LNCaP clone FGC (cell line): ENCODE measurements at regions not wholly inside any gene's neighbourhood (a gene's known extent, or its start where the extent isn't known, plus 50 kb on each side); places are given as distances from the start of the nearest gene placed in this dataset.

Experiments used
- DNase-seq: peaks from one replicate; pipeline ENCODE4 v3.0.0-alpha.2; 2011; ENCODE audit warnings: low read depth
- H3K4me3 ChIP-seq: 2 replicates; pipeline ENCODE4 v1.5.1; 2011; ENCODE audit warnings: mild to moderate bottlenecking, low read depth, low read length, control low read depth
- TF ChIP-seq, protein P1 (sequence below): IDR thresholded peaks from 2 replicates; pipeline ENCODE4 v1.5.1; 2012; ENCODE audit warnings: mild to moderate bottlenecking; ENCODE audit not compliant: control insufficient read depth, insufficient read depth; ENCODE audit errors: extremely low read depth

DNA sequence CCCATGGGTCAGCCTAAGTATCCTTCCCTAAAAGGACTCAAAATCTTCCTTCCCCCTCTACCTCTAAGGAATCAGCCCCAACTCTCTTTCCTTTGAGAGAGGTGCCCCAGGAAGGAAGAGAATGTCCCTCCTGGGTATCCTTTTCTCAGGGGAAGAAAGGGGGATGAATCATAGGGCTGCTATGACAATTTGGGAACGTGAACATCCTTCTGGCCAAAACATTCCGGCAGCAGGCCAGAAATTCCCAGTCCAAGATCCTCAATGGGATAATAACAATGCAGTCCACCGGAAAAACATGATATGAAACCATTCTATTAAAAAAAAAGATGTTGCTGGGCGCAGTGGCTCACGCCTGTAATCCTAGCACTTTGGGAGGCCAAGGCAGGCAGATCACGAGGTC lies 50.8 kb upstream of the CACNA2D3 start:
- H3K4me3 ChIP-seq, result no peak overlapping the region
- TF ChIP-seq, protein P1, sequence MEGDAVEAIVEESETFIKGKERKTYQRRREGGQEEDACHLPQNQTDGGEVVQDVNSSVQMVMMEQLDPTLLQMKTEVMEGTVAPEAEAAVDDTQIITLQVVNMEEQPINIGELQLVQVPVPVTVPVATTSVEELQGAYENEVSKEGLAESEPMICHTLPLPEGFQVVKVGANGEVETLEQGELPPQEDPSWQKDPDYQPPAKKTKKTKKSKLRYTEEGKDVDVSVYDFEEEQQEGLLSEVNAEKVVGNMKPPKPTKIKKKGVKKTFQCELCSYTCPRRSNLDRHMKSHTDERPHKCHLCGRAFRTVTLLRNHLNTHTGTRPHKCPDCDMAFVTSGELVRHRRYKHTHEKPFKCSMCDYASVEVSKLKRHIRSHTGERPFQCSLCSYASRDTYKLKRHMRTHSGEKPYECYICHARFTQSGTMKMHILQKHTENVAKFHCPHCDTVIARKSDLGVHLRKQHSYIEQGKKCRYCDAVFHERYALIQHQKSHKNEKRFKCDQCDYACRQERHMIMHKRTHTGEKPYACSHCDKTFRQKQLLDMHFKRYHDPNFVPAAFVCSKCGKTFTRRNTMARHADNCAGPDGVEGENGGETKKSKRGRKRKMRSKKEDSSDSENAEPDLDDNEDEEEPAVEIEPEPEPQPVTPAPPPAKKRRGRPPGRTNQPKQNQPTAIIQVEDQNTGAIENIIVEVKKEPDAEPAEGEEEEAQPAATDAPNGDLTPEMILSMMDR, result no peak

DNA sequence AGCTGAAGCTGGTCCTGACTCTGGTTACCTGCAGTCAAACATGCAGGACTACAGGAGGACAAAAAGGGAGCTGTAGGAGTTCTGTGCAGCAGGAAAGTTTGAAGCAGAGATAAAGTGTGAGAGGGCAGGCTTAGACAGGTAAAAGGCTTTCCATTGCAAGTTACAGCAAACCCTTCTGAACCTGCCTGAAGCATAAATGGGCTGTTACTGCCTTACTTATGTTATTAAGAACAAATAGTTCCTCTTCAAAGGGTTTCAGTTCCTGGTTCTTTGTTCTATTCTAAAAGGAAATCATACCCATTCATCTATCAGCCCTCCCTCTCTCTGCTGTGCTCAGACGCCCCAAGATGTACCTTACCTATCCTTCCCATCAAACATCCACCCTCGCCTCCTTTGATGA lies 52.4 kb upstream of the CACNA2D3 start:
- H3K4me3 ChIP-seq, result no peak overlapping the region
- DNase-seq, result no peak
- TF ChIP-seq, protein P1, result no peak

More for the DNA sequence above, 50.8 kb upstream of the CACNA2D3 start:
- DNase-seq, result no peak

DNA sequence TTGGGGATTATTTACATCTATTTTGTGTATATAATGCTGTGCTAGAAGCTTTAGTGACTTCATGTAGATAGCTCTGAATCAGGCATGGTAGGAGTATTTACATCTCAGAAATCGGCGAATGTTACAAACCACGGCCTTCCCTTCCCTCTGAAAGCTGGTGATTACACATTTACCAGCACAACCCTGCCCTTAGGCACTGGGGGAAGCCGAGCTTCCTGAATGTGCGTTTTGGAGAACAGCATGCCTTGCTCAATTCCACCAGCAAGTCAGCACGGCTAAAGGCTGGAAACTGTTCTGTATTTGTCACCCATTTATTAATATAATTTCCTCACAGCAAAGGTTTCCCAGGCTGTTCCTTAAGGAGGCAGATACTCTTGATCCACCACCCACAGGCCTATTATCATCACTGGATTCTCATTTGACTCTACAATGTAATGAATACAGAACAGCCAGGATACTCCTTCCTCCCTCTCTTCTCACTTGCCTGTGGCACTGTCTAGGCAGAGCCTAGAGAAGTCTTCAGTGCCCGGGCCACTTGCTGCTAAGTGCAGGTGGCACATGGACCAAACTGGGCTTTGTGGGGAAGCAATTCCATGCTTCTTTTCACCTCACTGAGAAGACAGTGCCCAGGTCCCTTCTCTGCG lies 55.2 kb upstream of the CACNA2D3 start:
- TF ChIP-seq, protein P1, result no peak
- no peak for DNase-seq
- H3K4me3 ChIP-seq, result no peak overlapping the region

DNA sequence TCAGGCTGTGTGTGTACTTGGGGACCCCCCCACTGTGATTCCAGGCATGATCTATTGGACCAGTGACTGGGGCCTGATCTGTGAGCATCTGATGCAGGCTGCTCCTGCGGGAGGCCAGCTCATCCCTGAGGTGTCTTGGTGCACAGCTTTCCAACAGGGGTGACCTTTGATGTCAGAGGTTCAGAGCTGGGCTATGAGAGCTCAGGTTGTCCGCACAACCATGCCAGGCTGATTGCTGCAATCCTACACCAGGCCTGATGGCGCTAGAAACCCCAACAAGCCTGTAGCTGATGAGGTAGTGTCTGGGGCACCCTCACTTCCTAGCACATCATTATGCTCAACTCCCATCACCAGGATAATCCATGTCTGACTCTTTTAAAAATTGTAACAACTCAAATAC lies 56.1 kb upstream of the CACNA2D3 start:
- TF ChIP-seq, protein P1, result no peak
- DNase-seq, result no peak
- no peak overlapping the region for H3K4me3 ChIP-seq

DNA sequence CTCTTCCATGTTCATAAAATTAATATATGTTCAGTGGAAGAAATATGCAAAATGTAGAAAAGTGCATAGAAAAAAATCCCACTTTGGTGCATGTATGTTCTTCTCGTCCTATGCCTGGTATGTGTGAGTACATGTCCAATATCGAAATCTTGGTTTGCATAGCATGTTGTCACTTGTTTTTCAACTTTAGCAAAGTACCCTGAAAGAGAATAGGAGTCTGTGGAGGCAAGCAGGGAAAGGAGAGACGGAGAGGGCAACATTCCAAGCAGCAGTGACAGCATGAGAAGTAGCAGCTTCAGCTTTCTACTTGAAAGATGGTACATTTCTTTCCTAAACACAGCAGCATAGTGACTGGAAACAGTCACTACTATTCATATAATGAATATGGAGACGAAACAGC lies 56.8 kb upstream of the CACNA2D3 start:
- H3K4me3 ChIP-seq, result no peak overlapping the region
- TF ChIP-seq, protein P1, result no peak
- DNase-seq, result no peak

DNA sequence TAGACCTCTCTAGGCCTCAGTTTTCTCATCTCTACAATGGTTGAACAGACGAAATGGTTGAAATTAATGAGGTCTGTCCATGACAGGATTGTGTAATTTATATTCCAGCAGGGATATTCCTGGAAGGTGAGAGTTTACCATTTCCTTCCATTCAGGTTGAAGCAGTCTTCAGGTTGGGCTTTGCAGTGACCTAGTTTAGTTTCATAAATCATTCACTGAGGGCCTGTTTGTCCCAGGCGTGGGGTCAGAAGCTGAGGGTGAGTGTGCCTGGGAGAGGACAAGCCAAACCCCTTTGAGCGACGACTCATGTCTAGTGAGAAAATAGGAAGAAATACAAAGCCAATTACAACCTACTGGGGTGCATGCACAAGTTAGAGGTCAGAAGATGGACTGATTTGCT lies 57.2 kb upstream of the CACNA2D3 start:
- no peak overlapping the region for H3K4me3 ChIP-seq
- TF ChIP-seq, protein P1, result no peak
- no peak for DNase-seq

DNA sequence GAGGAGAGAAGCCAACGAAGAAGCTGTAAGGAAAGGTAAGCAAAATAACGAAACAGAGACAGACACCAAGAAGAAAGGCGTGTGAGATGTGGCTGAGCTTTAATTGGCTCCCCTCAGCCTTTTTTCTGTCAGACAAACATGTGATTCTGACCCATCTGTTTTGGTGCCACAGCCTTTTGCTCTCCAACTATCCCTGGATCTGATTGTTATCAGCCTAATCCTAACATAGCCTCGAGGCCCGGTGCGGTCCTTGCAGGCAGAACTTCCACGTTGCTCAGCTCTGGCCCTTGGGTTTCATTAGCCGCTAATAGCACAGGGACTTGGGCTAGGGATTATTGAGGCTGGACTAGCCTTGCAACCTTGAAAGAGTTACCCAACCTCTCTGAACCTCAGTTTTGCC lies 57.9 kb upstream of the CACNA2D3 start:
- DNase-seq, result no peak
- TF ChIP-seq, protein P1, result no peak
- no peak overlapping the region for H3K4me3 ChIP-seq
